GM21619 (cell line): ENCODE measurements at regions not wholly inside any gene's neighbourhood (a gene's known extent, or its start where the extent isn't known, plus 50 kb on each side); places are given as distances from the start of the nearest gene placed in this dataset.

Source experiments
- ATAC-seq: cut with Tn5 transposase; IDR thresholded peaks from one replicate; pipeline ENCODE4 v1.9.1; 2021; ENCODE audit not compliant: unreplicated experiment

- no peak for ATAC-seq
Measured at GRCh38 chr1:5432436-5432835, 559.8 kb downstream of the NPHP4 start.

GRCh38 chr1:5430911-5431697 is 561.1 kb downstream of the NPHP4 start:
- ATAC-seq = no peak

GRCh38 chr1:5430136-5430535 is 562.1 kb downstream of the NPHP4 start:
- no peak for ATAC-seq

- ATAC-seq = no peak
Measured at GRCh38 chr1:5428351-5428750, 563.9 kb downstream of the NPHP4 start.

- no peak for ATAC-seq
Measured at GRCh38 chr1:5427026-5427613, 565.1 kb downstream of the NPHP4 start.

- no peak for ATAC-seq
Measured at GRCh38 chr1:5424802-5425703, 567.2 kb downstream of the NPHP4 start.

GRCh38 chr1:5423109-5423508 is 569.1 kb downstream of the NPHP4 start:
- ATAC-seq = no peak

- ATAC-seq = no peak
Measured at GRCh38 chr1:5419501-5419900, 572.7 kb downstream of the NPHP4 start.

- no peak for ATAC-seq
Measured at GRCh38 chr1:5416518-5416917, 575.7 kb downstream of the NPHP4 start.

- ATAC-seq = no peak
Measured at GRCh38 chr1:5415606-5416005, 576.6 kb downstream of the NPHP4 start.

GRCh38 chr1:5410652-5411051 is 581.6 kb downstream of the NPHP4 start:
- ATAC-seq = no peak

- no peak for ATAC-seq
Measured at GRCh38 chr1:5408401-5408800, 583.8 kb downstream of the NPHP4 start.

- ATAC-seq = no peak
Measured at GRCh38 chr1:5405263-5405662, 587.0 kb downstream of the NPHP4 start.

- no peak for ATAC-seq
Measured at GRCh38 chr1:5404412-5405203, 587.6 kb downstream of the NPHP4 start.

- no peak for ATAC-seq
Measured at GRCh38 chr1:5403935-5404334, 588.3 kb downstream of the NPHP4 start.

- no peak for ATAC-seq
Measured at GRCh38 chr1:5402618-5403017, 589.6 kb downstream of the NPHP4 start.

GRCh38 chr1:5399771-5400170 is 592.5 kb downstream of the NPHP4 start:
- ATAC-seq = no peak

- no peak for ATAC-seq
Measured at GRCh38 chr1:5396593-5396992, 595.6 kb downstream of the NPHP4 start.

GRCh38 chr1:5394111-5394510 is 598.1 kb downstream of the NPHP4 start:
- no peak for ATAC-seq

GRCh38 chr1:5393603-5394002 is 598.6 kb downstream of the NPHP4 start:
- ATAC-seq = no peak

- no peak for ATAC-seq
Measured at GRCh38 chr1:5393146-5393545, 599.1 kb downstream of the NPHP4 start.
